H1 (cell line): ENCODE measurements at regions not wholly inside any gene's neighbourhood (a gene's known extent, or its start where the extent isn't known, plus 50 kb on each side); places are given as distances from the start of the nearest gene placed in this dataset.

Experiments
- CTCF ChIA-PET: fragments of 300-600 bp; sonication (Branson Sonifier 250); formaldehyde crosslinking; loops from one replicate; lab custom pipeline; 2021; ENCODE audit not compliant: partially characterized antibody; lab: Charles Lee
- POLR2A ChIA-PET: fragments of 300-600 bp; sonication (Branson Sonifier 250); formaldehyde crosslinking; loops from one replicate; lab custom pipeline; 2021; ENCODE audit warnings: inconsistent platforms; ENCODE audit not compliant: partially characterized antibody; lab: Charles Lee
- DNase-seq, 2 experiments: peaks; one replicate each; pipeline versions ENCODE4 v3.0.0 to v3.0.0-alpha.2; 2010 to 2022; ENCODE audit warnings: low spot score in 2 of 2, low read depth in 1 of 2, mixed read lengths in 1 of 2
- FAIRE-seq: peaks from 2 replicates; lab custom pipeline; 2011; peaks lifted over from hg19 to GRCh38; lab: Jason Lieb, UNC
- H2AFZ ChIP-seq: 2 replicates; pipeline ENCODE4 v1.8.1; 2012; ENCODE audit warnings: low read length, inconsistent platforms
- H2AK5ac ChIP-seq: 2 replicates; pipeline ENCODE4 v1.6.1; 2013; ENCODE audit warnings: low read depth, low read length
- H2BK120ac ChIP-seq: replicated peaks from 2 replicates; pipeline ENCODE3; 2013; ENCODE audit warnings: low read depth, low read length, inconsistent platforms
- H2BK12ac ChIP-seq: 2 replicates; pipeline ENCODE4 v1.6.1; 2013; ENCODE audit warnings: low read depth, low read length
- H2BK15ac ChIP-seq: 2 replicates; pipeline ENCODE4 v1.6.1; 2013; ENCODE audit warnings: low read length
- H2BK20ac ChIP-seq: 2 replicates; pipeline ENCODE4 v1.6.1; 2013; ENCODE audit warnings: low read length
- H2BK5ac ChIP-seq: 2 replicates; pipeline ENCODE4 v1.6.1; 2013; ENCODE audit warnings: low read depth, low read length
- H3K14ac ChIP-seq: 2 replicates; pipeline ENCODE4 v1.6.1; 2013; ENCODE audit warnings: inconsistent platforms; ENCODE audit not compliant: insufficient read length
- H3K18ac ChIP-seq: 2 replicates; pipeline ENCODE4 v1.6.1; 2013; ENCODE audit warnings: low read length; ENCODE audit errors: extremely low read depth
- H3K23ac ChIP-seq: 2 replicates; pipeline ENCODE4 v1.6.1; 2013; ENCODE audit warnings: inconsistent platforms; ENCODE audit not compliant: insufficient read length
- H3K23me2 ChIP-seq: 2 replicates; pipeline ENCODE4 v1.6.1; 2013; ENCODE audit warnings: low read depth, low read length
- H3K27ac ChIP-seq: 2 replicates; pipeline ENCODE4 v1.6.1; 2011; ENCODE audit warnings: low read depth, low read length, inconsistent platforms
- H3K27me3 ChIP-seq, 4 experiments: replicated peaks in 1 of 4; 1 replicate in 1 of 4; 2 replicates in 3 of 4; pipeline versions ENCODE4 v1.6.1 to v1.8.1; 2011 to 2013; ENCODE audit warnings: low read length in 3 of 4, mild to moderate bottlenecking in 3 of 4, inconsistent platforms in 2 of 4, mixed read lengths in 2 of 4, moderate library complexity in 1 of 4; ENCODE audit not compliant: control insufficient read depth in 3 of 4, insufficient read depth in 3 of 4; ENCODE audit errors: extremely low read depth in 1 of 4
- H3K36me3 ChIP-seq, 4 experiments: 2 replicates each; pipeline versions ENCODE4 v1.6.1 to v1.8.1; 2011 to 2013; ENCODE audit warnings: mild to moderate bottlenecking in 4 of 4, low read length in 3 of 4, moderate library complexity in 2 of 4, control low read depth in 1 of 4, inconsistent platforms in 1 of 4; ENCODE audit not compliant: insufficient read depth in 4 of 4, control insufficient read depth in 2 of 4
- H3K4ac ChIP-seq: replicated peaks from 2 replicates; pipeline ENCODE3; 2013; ENCODE audit warnings: low read length, low read depth, mixed read lengths, inconsistent platforms; ENCODE audit not compliant: insufficient read length
- H3K4me1 ChIP-seq, 4 experiments: replicated peaks in 1 of 4; 1 replicate in 1 of 4; 2 replicates in 3 of 4; pipeline versions ENCODE4 v1.6.1 to v1.8.1; 2011 to 2013; ENCODE audit warnings: low read length in 3 of 4, inconsistent platforms in 2 of 4, mixed read lengths in 1 of 4; ENCODE audit not compliant: insufficient read depth in 4 of 4, control insufficient read depth in 3 of 4
- H3K4me2 ChIP-seq, 2 experiments: 2 replicates each; pipeline versions ENCODE4 v1.6.1 to v1.8.1; 2011 to 2013; ENCODE audit warnings: low read depth in 2 of 2, low read length in 2 of 2, control low read depth in 1 of 2, inconsistent platforms in 1 of 2, mild to moderate bottlenecking in 1 of 2; ENCODE audit not compliant: insufficient read depth in 1 of 2
- H3K4me3 ChIP-seq, 4 experiments: fragments of 200-600, 300-600 bp in 1 of 4; sonication (generic), shearing (Covaris generic), sonication (Bioruptor Twin) in 1 of 4; 2 replicates each; pipeline versions ENCODE4 v1.5.1 to v1.8.1; 2011 to 2016; ENCODE audit warnings: low read length in 4 of 4, low read depth in 3 of 4, control low read depth in 2 of 4, inconsistent platforms in 2 of 4, mild to moderate bottlenecking in 2 of 4, mixed read lengths in 1 of 4, moderate library complexity in 1 of 4; ENCODE audit not compliant: insufficient read depth in 2 of 4; ENCODE audit errors: extremely low read depth in 1 of 4
- H3K56ac ChIP-seq: replicated peaks from 2 replicates; pipeline ENCODE3; 2013; ENCODE audit warnings: low read depth, mild to moderate bottlenecking, mixed read lengths, low read length, inconsistent platforms; ENCODE audit not compliant: insufficient read length
- H3K79me1 ChIP-seq: 2 replicates; pipeline ENCODE4 v1.6.1; 2013; ENCODE audit warnings: low read depth, low read length, control low read depth
- H3K79me2 ChIP-seq, 2 experiments: 2 replicates each; pipeline versions ENCODE4 v1.6.1 to v1.8.1; 2012 to 2013; ENCODE audit warnings: low read length in 2 of 2, mild to moderate bottlenecking in 2 of 2, inconsistent platforms in 1 of 2; ENCODE audit not compliant: insufficient read depth in 2 of 2, control insufficient read depth in 1 of 2
- H3K9ac ChIP-seq, 4 experiments: replicated peaks in 1 of 4; 1 replicate in 1 of 4; 2 replicates in 3 of 4; pipeline versions ENCODE4 v1.6.1 to v1.8.1; 2011 to 2013; ENCODE audit warnings: low read depth in 3 of 4, low read length in 3 of 4, control low read depth in 2 of 4, mild to moderate bottlenecking in 2 of 4, moderate library complexity in 2 of 4, inconsistent platforms in 1 of 4; ENCODE audit errors: extremely low read depth in 1 of 4
- H3K9me3 ChIP-seq, 2 experiments: 2 replicates each; pipeline versions ENCODE4 v1.6.1 to v1.8.1; 2012 to 2013; ENCODE audit warnings: mild to moderate bottlenecking in 2 of 2, moderate library complexity in 2 of 2, control low read depth in 1 of 2, inconsistent platforms in 1 of 2, low read depth in 1 of 2, low read length in 1 of 2, mixed read lengths in 1 of 2; ENCODE audit not compliant: insufficient read depth in 2 of 2
- H4K20me1 ChIP-seq, 2 experiments: replicated peaks in 1 of 2; 2 replicates each; pipeline versions ENCODE3 to v1.8.1; 2011 to 2013; ENCODE audit warnings: inconsistent platforms in 2 of 2, low read length in 2 of 2, mild to moderate bottlenecking in 1 of 2; ENCODE audit not compliant: insufficient read depth in 2 of 2, control insufficient read depth in 1 of 2
- H4K5ac ChIP-seq: 2 replicates; pipeline ENCODE4 v1.6.1; 2013; ENCODE audit warnings: low read length, low read depth, mixed read lengths, inconsistent platforms; ENCODE audit not compliant: insufficient read length
- H4K8ac ChIP-seq: 2 replicates; pipeline ENCODE4 v1.8.0; 2013; ENCODE audit warnings: mild to moderate bottlenecking, moderate library complexity, low read length, inconsistent platforms; ENCODE audit not compliant: insufficient read depth; ENCODE audit errors: extremely low read depth
- H4K91ac ChIP-seq: replicated peaks from 2 replicates; pipeline ENCODE3; 2013; ENCODE audit warnings: low read length, mixed read lengths, inconsistent platforms; ENCODE audit not compliant: insufficient read length
- ATF3 ChIP-seq: IDR thresholded peaks from 2 replicates; pipeline ENCODE4 v1.6.1; 2011; ENCODE audit warnings: low read depth, mild to moderate bottlenecking, low read length; ENCODE audit not compliant: insufficient read depth
- EP300 ChIP-seq, 2 experiments: IDR thresholded peaks; 1 replicate in 1 of 2; 2 replicates in 1 of 2; pipeline ENCODE4 v1.6.1; 2011 to 2012; ENCODE audit warnings: low read depth in 2 of 2, low read length in 2 of 2, mild to moderate bottlenecking in 2 of 2, borderline replicate concordance in 1 of 2, inconsistent platforms in 1 of 2, moderate library complexity in 1 of 2
- GABPA ChIP-seq: IDR thresholded peaks from 2 replicates; pipeline ENCODE4 v1.6.1; 2011; ENCODE audit warnings: mild to moderate bottlenecking, low read length, moderate library complexity, borderline replicate concordance; ENCODE audit not compliant: insufficient read depth
- MAX ChIP-seq: IDR thresholded peaks from 2 replicates; pipeline ENCODE4 v1.6.1; 2012; ENCODE audit warnings: inconsistent platforms
- POLR2A ChIP-seq, 2 experiments: IDR thresholded peaks; 1 replicate in 1 of 2; 2 replicates in 1 of 2; pipeline ENCODE4 v1.6.1; 2011; ENCODE audit warnings: low read depth in 2 of 2, low read length in 2 of 2, mild to moderate bottlenecking in 2 of 2; ENCODE audit errors: control extremely low read depth in 1 of 2
- WGBS, 2 experiments: shearing (Covaris generic) in 1 of 2; methylation state at CpG; one replicate each; pipeline versions ENCODE4 v1.1.6 to v1.1.7; 2013 to 2015; ENCODE audit warnings: low lambda C conversion rate in 2 of 2, mixed read lengths in 2 of 2, inconsistent platforms in 1 of 2, low coverage in 1 of 2, missing lambda C conversion rate in 1 of 2; ENCODE audit not compliant: insufficient replicate concordance in 2 of 2, insufficient coverage in 1 of 2, insufficient read length in 1 of 2; ENCODE audit errors: extremely low coverage in 1 of 2, missing lambda C conversion rate in 1 of 2; 5-methylcytosine and 5-hydroxymethylcytosine counted together
- TF ChIP-seq, protein P1 (sequence below): IDR thresholded peaks from 2 replicates; pipeline ENCODE4 v1.6.1; 2012; ENCODE audit warnings: inconsistent platforms

GRCh38 chr2:8067784-8068336, 614.0 kb upstream of the ID2 start:
- no peak for FAIRE-seq
- POLR2A ChIA-PET = interaction anchor here (0.5 kb wide), 1 partner anchor 933 kb away, joined by 3 read pairs; no protein-coding TSS in a partner anchor
- TF ChIP-seq EP300 (IDR thresholded peaks at IDR 0.05; ENCODE audit: borderline replicate concordance in 1 of 2, low read depth in 2 of 2, low read length in 2 of 2) = no peak
- TF ChIP-seq ATF3 = no peak
- 0 out of 2 replicates have a peak, but pooled peaks have one; percentile 16 for TF ChIP-seq MAX
- TF ChIP-seq, protein P1, sequence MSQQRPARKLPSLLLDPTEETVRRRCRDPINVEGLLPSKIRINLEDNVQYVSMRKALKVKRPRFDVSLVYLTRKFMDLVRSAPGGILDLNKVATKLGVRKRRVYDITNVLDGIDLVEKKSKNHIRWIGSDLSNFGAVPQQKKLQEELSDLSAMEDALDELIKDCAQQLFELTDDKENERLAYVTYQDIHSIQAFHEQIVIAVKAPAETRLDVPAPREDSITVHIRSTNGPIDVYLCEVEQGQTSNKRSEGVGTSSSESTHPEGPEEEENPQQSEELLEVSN = peak; percentile 39; the same call in 1 of the 2 replicates
- no peak for TF ChIP-seq POLR2A (IDR thresholded peaks at IDR 0.05; ENCODE audit: control extremely low read depth in 1 of 2, low read depth in 2 of 2, low read length in 2 of 2)
- no peak for TF ChIP-seq GABPA

More at GRCh38 chr2:8067784-8068336, 614.0 kb upstream of the ID2 start:
- 0 out of 2 replicates have a peak overlapping the region, but pooled peaks have one; percentile 60 for H2AFZ ChIP-seq
- H3K4ac ChIP-seq = no peak overlapping the region
- no peaks in the 10 kb centered on the region for H3K79me1 ChIP-seq
- no peak overlapping the region for H2BK20ac ChIP-seq
- H4K5ac ChIP-seq = no peak overlapping the region
- no peak overlapping the region for H4K8ac ChIP-seq
- no peak overlapping the region for H3K14ac ChIP-seq
- H3K9ac ChIP-seq = no peak overlapping the region
- no peak overlapping the region for H2BK5ac ChIP-seq
- no peaks in the 10 kb centered on the region for H3K27me3 ChIP-seq
- DNase-seq = no peak
- no peak overlapping the region for H3K4me2 ChIP-seq
- H2BK120ac ChIP-seq = no peak overlapping the region
- H4K91ac ChIP-seq = no peak overlapping the region
- WGBS, 2 experiments = 89% methylated on average over 14 of the region's 15 CpGs; no CpG with 5 or more reads in 1 of the 2 experiments
- no peak overlapping the region for H3K27ac ChIP-seq
- no peaks in the 10 kb centered on the region for H3K79me2 ChIP-seq
- H2AK5ac ChIP-seq = no peak overlapping the region
- no peak overlapping the region for H3K23ac ChIP-seq
- H4K20me1 ChIP-seq = no peaks in the 10 kb centered on the region
- peaks cover 2 to 4% of the 10 kb centered on the region in 2 experiments; a peak in 2 of 4 replicates for H3K9me3 ChIP-seq
- no peak overlapping the region for H3K18ac ChIP-seq
- H3K36me3 ChIP-seq = no peaks in the 10 kb centered on the region
- CTCF ChIA-PET = interaction anchor here (1.3 kb wide), 1 partner anchor 10 kb away, joined by 3 read pairs; no protein-coding TSS in a partner anchor
- H3K56ac ChIP-seq = no peak overlapping the region
- no peaks in the 10 kb centered on the region for H3K4me1 ChIP-seq
- H3K4me3 ChIP-seq = no peak overlapping the region
- no peak overlapping the region for H2BK15ac ChIP-seq
- H3K23me2 ChIP-seq = no peaks in the 10 kb centered on the region
- H2BK12ac ChIP-seq = 0 out of 2 replicates have a peak overlapping the region, but pooled peaks have one; percentile 27
